GM12878 (cell line): ENCODE measurements at regions not wholly inside any gene's neighbourhood (a gene's known extent, or its start where the extent isn't known, plus 50 kb on each side); places are given as distances from the start of the nearest gene placed in this dataset.

Source experiments
- ATAC-seq: fragments of 200-7000 bp; cut with Tn5 transposase; 3 replicates; pipeline ENCODE4 v1.9.1; 2020; ENCODE audit warnings: mild to moderate bottlenecking, moderate library complexity
- BruUV-seq: library from RNA; stranded (reverse); fragments of 400-500 nt; replicated peaks from 2 replicates; lab custom pipeline; 2021; lab: Mats Ljungman, UMichigan
- CTCF ChIA-PET: fragments of 300-600 bp; sonication (Branson Sonifier 250); formaldehyde crosslinking; extraction: SDS; loops from one replicate; lab custom pipeline; 2021; ENCODE audit warnings: inconsistent platforms; lab: Yijun Ruan, JAX
- POLR2A ChIA-PET: fragments of 350-600 bp; formaldehyde crosslinking; extraction: SDS; loops from one replicate; lab custom pipeline; 2021; ENCODE audit warnings: inconsistent platforms; lab: Charles Lee
- RAD21 ChIA-PET: fragments of 300-600 bp; sonication (Branson Sonifier 250); formaldehyde crosslinking; loops from one replicate; lab custom pipeline; 2023; ENCODE audit warnings: antibody characterized with exemption; ENCODE audit not compliant: unreplicated experiment; lab: Charles Lee
- SMC1A ChIA-PET: fragments of 300-600 bp; sonication (Branson Sonifier 250); formaldehyde crosslinking; loops from one replicate; lab custom pipeline; 2023; ENCODE audit not compliant: unreplicated experiment, uncharacterized antibody; lab: Charles Lee
- DNase-seq: peaks from one replicate; pipeline ENCODE4 v3.0.0-alpha.2; 2011; ENCODE audit warnings: low read depth, low spot score
- FAIRE-seq: peaks from 3 replicates; lab custom pipeline; 2011; peaks lifted over from hg19 to GRCh38; lab: Jason Lieb, UNC
- H2AFZ ChIP-seq: 2 replicates; pipeline ENCODE4 v1.6.0; 2011; ENCODE audit warnings: low read depth, low read length, control low read depth; ENCODE audit not compliant: control insufficient read depth
- H3K27ac ChIP-seq: 2 replicates; pipeline ENCODE4 v1.5.1; 2011; ENCODE audit warnings: control low read depth; ENCODE audit not compliant: control insufficient read depth, insufficient read depth
- H3K27me3 ChIP-seq, 2 experiments: replicated peaks in 1 of 2; 2 replicates each; pipeline versions ENCODE4 v1.6.0 to v1.6.1; 2011; ENCODE audit warnings: low read length in 1 of 2; ENCODE audit not compliant: control insufficient read depth in 2 of 2, insufficient read depth in 2 of 2
- H3K36me3 ChIP-seq, 2 experiments: 2 replicates each; pipeline ENCODE4 v1.5.1; 2011; ENCODE audit warnings: low read length in 1 of 2; ENCODE audit not compliant: control insufficient read depth in 2 of 2, insufficient read depth in 2 of 2
- H3K4me1 ChIP-seq: 2 replicates; pipeline ENCODE4 v1.6.1; 2011; ENCODE audit warnings: mild to moderate bottlenecking, low read length, moderate library complexity, mixed read lengths; ENCODE audit not compliant: control insufficient read depth, insufficient read depth
- H3K4me2 ChIP-seq: 2 replicates; pipeline ENCODE4 v1.6.0; 2011; ENCODE audit warnings: control low read depth; ENCODE audit not compliant: control insufficient read depth, insufficient read depth
- H3K4me3 ChIP-seq: fragments of 200-600 bp; sonication (generic); 2 replicates; pipeline ENCODE4 v1.5.1; 2016
- H3K79me2 ChIP-seq: 2 replicates; pipeline ENCODE4 v1.6.0; 2011; ENCODE audit warnings: low read length; ENCODE audit not compliant: control insufficient read depth, insufficient read depth
- H3K9ac ChIP-seq: 2 replicates; pipeline ENCODE4 v1.8.0; 2011; ENCODE audit warnings: low read length, control low read depth, mixed read lengths; ENCODE audit not compliant: control insufficient read depth, insufficient read depth
- H3K9me3 ChIP-seq: replicated peaks from 3 replicates; pipeline ENCODE4 v1.5.1; 2011; ENCODE audit warnings: mild to moderate bottlenecking, low read length; ENCODE audit not compliant: control insufficient read depth, insufficient read depth
- H4K20me1 ChIP-seq: 2 replicates; pipeline ENCODE4 v1.6.0; 2011; ENCODE audit not compliant: control insufficient read depth, insufficient read depth
- CTCF ChIP-seq, 3 experiments: IDR thresholded peaks in 2 of 3; conservative IDR thresholded peaks in 1 of 3; 2 replicates each; pipeline ENCODE4 v1.5.1; 2011; ENCODE audit warnings: low read depth in 3 of 3, low read length in 3 of 3, mild to moderate bottlenecking in 3 of 3, control low read depth in 2 of 3, moderate library complexity in 2 of 3, inconsistent platforms in 1 of 3, mixed read lengths in 1 of 3; ENCODE audit not compliant: control insufficient read depth in 2 of 3, insufficient read depth in 1 of 3; ENCODE audit errors: extremely low read depth in 1 of 3
- E4F1 ChIP-seq: fragments of 450-650 bp; IDR thresholded peaks from 2 replicates; pipeline ENCODE4 v1.6.1; 2018; ENCODE audit warnings: borderline replicate concordance, mild to moderate bottlenecking; ENCODE audit not compliant: partially characterized antibody
- EZH2 ChIP-seq: IDR thresholded peaks from 2 replicates; pipeline ENCODE4 v1.6.1; 2012; ENCODE audit warnings: low read depth, mild to moderate bottlenecking, control low read depth, inconsistent platforms, low read length, borderline replicate concordance; ENCODE audit not compliant: control insufficient read depth
- GABPA ChIP-seq: IDR thresholded peaks from 2 replicates; pipeline ENCODE4 v1.6.1; 2014; ENCODE audit warnings: antibody characterized with exemption, low read depth, mild to moderate bottlenecking, inconsistent platforms
- GATAD2B ChIP-seq: fragments of 450-650 bp; conservative IDR thresholded peaks from 2 replicates; pipeline ENCODE4 v1.6.1; 2017; ENCODE audit warnings: low read depth, mild to moderate bottlenecking, moderate library complexity
- KDM1A ChIP-seq: fragments of 200-600 bp; sonication (generic); IDR thresholded peaks from 2 replicates; pipeline ENCODE4 v1.6.1; 2016; ENCODE audit warnings: borderline replicate concordance
- MEF2B ChIP-seq: fragments of 450-650 bp; IDR thresholded peaks from 2 replicates; pipeline ENCODE4 v1.6.1; 2018; ENCODE audit warnings: mild to moderate bottlenecking, moderate library complexity; ENCODE audit not compliant: partially characterized antibody, poor library complexity, severe bottlenecking
- MYC ChIP-seq: IDR thresholded peaks from 2 replicates; pipeline ENCODE4 v1.6.1; 2011; ENCODE audit warnings: mild to moderate bottlenecking, low read length, moderate library complexity, inconsistent platforms; ENCODE audit not compliant: insufficient read depth, insufficient replicate concordance, insufficient read length, severe bottlenecking
- PAX5 ChIP-seq: IDR thresholded peaks from 2 replicates; pipeline ENCODE4 v1.6.1; 2011; ENCODE audit warnings: low read depth, low read length, borderline replicate concordance
- POLR2AphosphoS2 ChIP-seq: IDR thresholded peaks from 2 replicates; pipeline ENCODE4 v1.6.1; 2011; ENCODE audit warnings: low read depth, mild to moderate bottlenecking, low read length, improper control_type of control experiment, moderate library complexity
- POU2F2 ChIP-seq: IDR thresholded peaks from 3 replicates; pipeline ENCODE4 v1.6.1; 2011; ENCODE audit warnings: low read depth, mild to moderate bottlenecking, low read length, borderline replicate concordance
- RCOR1 ChIP-seq: conservative IDR thresholded peaks from 2 replicates; pipeline ENCODE4 v1.6.1; 2012; ENCODE audit warnings: low read depth, low read length, improper control_type of control experiment
- SMAD1 ChIP-seq: fragments of 450-650 bp; IDR thresholded peaks from 2 replicates; pipeline ENCODE4 v1.6.1; 2018; ENCODE audit warnings: mild to moderate bottlenecking, low read depth; ENCODE audit not compliant: partially characterized antibody
- SMARCA5 ChIP-seq: fragments of 450-650 bp; IDR thresholded peaks from 2 replicates; pipeline ENCODE4 v1.6.1; 2017; ENCODE audit warnings: mild to moderate bottlenecking
- SMC3 ChIP-seq: IDR thresholded peaks from 2 replicates; pipeline ENCODE4 v1.6.1; 2011; ENCODE audit warnings: low read length, improper control_type of control experiment, borderline replicate concordance
- SUZ12 ChIP-seq: fragments of 200-600 bp; sonication (generic); IDR thresholded peaks from one replicate; pipeline ENCODE4 v1.6.1; 2018; ENCODE audit warnings: antibody characterized with exemption, mild to moderate bottlenecking; ENCODE audit not compliant: unreplicated experiment
- TAF1 ChIP-seq: IDR thresholded peaks from 2 replicates; pipeline ENCODE4 v1.6.1; 2011; ENCODE audit warnings: mild to moderate bottlenecking, low read depth, low read length, borderline replicate concordance
- TCF12 ChIP-seq: IDR thresholded peaks from 2 replicates; pipeline ENCODE4 v1.6.1; 2011; ENCODE audit warnings: low read depth, mild to moderate bottlenecking, low read length
- TCF3 ChIP-seq: IDR thresholded peaks from 2 replicates; pipeline ENCODE4 v1.6.1; 2012; ENCODE audit warnings: low read depth, mild to moderate bottlenecking, low read length, borderline replicate concordance; ENCODE audit not compliant: insufficient read depth
- ZNF207 ChIP-seq: fragments of 450-650 bp; IDR thresholded peaks from 2 replicates; pipeline ENCODE4 v1.6.1; 2014; ENCODE audit warnings: antibody characterized with exemption, mild to moderate bottlenecking, borderline replicate concordance
- WGBS: methylation state at CpG from one replicate; pipeline ENCODE4 v1.1.6; 2016; ENCODE audit warnings: low lambda C conversion rate; ENCODE audit not compliant: insufficient replicate concordance, insufficient coverage; ENCODE audit errors: missing lambda C conversion rate; 5-methylcytosine and 5-hydroxymethylcytosine counted together
- in situ Hi-C: fragments of 300-500 bp; cut with MboI; formaldehyde crosslinking; loops from 9 replicates; pipeline ENCODE4 v1.14.3; 2018; ENCODE audit warnings: mixed read lengths
- intact Hi-C: fragments of 100-400 bp; cut with micrococcal nuclease; formaldehyde crosslinking; loops from one replicate; pipeline ENCODE4 v1.14.2; 2022; ENCODE audit not compliant: unreplicated experiment

GRCh38 chr7:19619122-19619521 lies 89.7 kb downstream of the POLR1F start (continued):
- no peak for TF ChIP-seq RCOR1
- no peak for TF ChIP-seq E4F1
- no peak for TF ChIP-seq SMARCA5
- no peak for TF ChIP-seq GATAD2B
- TF ChIP-seq POLR2AphosphoS2 = no peak

GRCh38 chr7:19617901-19618300 lies 90.9 kb downstream of the POLR1F start:
- H3K36me3 ChIP-seq = no peaks in the 10 kb centered on the region
- intact Hi-C loops = no loop called here
- BruUV-seq = no TSS peak
- ATAC-seq = no peak
- no peak overlapping the region for H3K4me2 ChIP-seq
- ChIA-PET SMC1A (interaction anchor here (0.6 kb wide), 1 partner anchor 13 kb away, joined by 3 read pairs; no protein-coding TSS in a partner anchor), POLR2A (no interaction called here), RAD21 (no interaction called here), CTCF (interaction anchor here (1.1 kb wide), 1 partner anchor 14 kb away, joined by 3 read pairs; no protein-coding TSS in a partner anchor)
- WGBS = 2% methylated on average over 2 of the region's 2 CpGs
- no peaks in the 10 kb centered on the region for H4K20me1 ChIP-seq
- no peaks in the 10 kb centered on the region for H3K4me1 ChIP-seq
- FAIRE-seq = no peak
- no peaks in the 10 kb centered on the region for H3K79me2 ChIP-seq
- H3K27me3 ChIP-seq = no peaks in the 10 kb centered on the region
- no peak for DNase-seq
- no peak overlapping the region for H3K4me3 ChIP-seq
- no peaks in the 10 kb centered on the region for H3K9me3 ChIP-seq
- no peak overlapping the region for H3K27ac ChIP-seq
- no peak overlapping the region for H2AFZ ChIP-seq
- no peak overlapping the region for H3K9ac ChIP-seq
- in situ Hi-C loops = no loop called here
- no peak for TF ChIP-seq TCF3
- TF ChIP-seq CTCF (IDR thresholded peaks at IDR 0.05 in 2 of 3, conservative IDR thresholded peaks at IDR 0.05 in 1 of 3; ENCODE audit: control insufficient read depth in 2 of 3, extremely low read depth in 1 of 3, insufficient read depth in 1 of 3, low read depth in 3 of 3, low read length in 3 of 3) = no peak
- no peak for TF ChIP-seq ZNF207
- TF ChIP-seq MYC = no peak
- TF ChIP-seq SMC3 = no peak
- TF ChIP-seq MEF2B = no peak
- TF ChIP-seq PAX5 = no peak
- TF ChIP-seq POU2F2 = no peak
- no peak for TF ChIP-seq TAF1
- no peak for TF ChIP-seq EZH2
- TF ChIP-seq SUZ12 = no peak
- TF ChIP-seq KDM1A = no peak
- TF ChIP-seq GABPA = no peak
- no peak for TF ChIP-seq TCF12
- TF ChIP-seq SMAD1 = no peak
